ENCODE measurements at regions not wholly inside any gene's neighbourhood (a gene's known extent, or its start where the extent isn't known, plus 50 kb on each side); places are given as distances from the start of the nearest gene placed in this dataset.

GRCh38 chr12:33690562-33690961 is 250.9 kb upstream of the SYT10 start:
- Mint-ChIP-seq H3K4me3 (no peak overlapping the region), H3K36me3 (no peaks in the 10 kb centered on the region), H3K27ac (no peak overlapping the region), H3K27me3 (no peaks in the 10 kb centered on the region), H3K4me1 (no peaks in the 10 kb centered on the region), H3K9me3 (peaks cover 0 to 6% (median 2%) of the 10 kb centered on the region in 8 donors)
- no peaks in the 10 kb centered on the region for H3K27me3 ChIP-seq (ENCODE audit: insufficient read depth, low read length)
- ChIA-PET CTCF (ENCODE audit: partially characterized antibody) (no interaction called here), POLR2A (ENCODE audit: partially characterized antibody) (no interaction called here)
- H3K4me1 ChIP-seq (ENCODE audit: insufficient read depth, low read length), result no peaks in the 10 kb centered on the region
- intact Hi-C loops (cut with micrococcal nuclease), result no loop called here
- no peak overlapping the region for H3K27ac ChIP-seq (ENCODE audit: low read depth, low read length)
- no peaks in the 10 kb centered on the region for H3K9me3 ChIP-seq (ENCODE audit: control insufficient read depth in 1 of 2, low read length in 2 of 2)
- no peak overlapping the region for H3K4me3 ChIP-seq (ENCODE audit: low read length in 2 of 2)
- no peaks in the 10 kb centered on the region for H3K36me3 ChIP-seq (ENCODE audit: insufficient read depth, low read length)
- no peak for DNase-seq

- H3K27ac Mint-ChIP-seq, result no peak overlapping the region
- DNase-seq, result no peak
- H3K4me3 Mint-ChIP-seq, result no peak overlapping the region
- H3K36me3 Mint-ChIP-seq, result no peaks in the 10 kb centered on the region
- intact Hi-C loops (cut with micrococcal nuclease), result no loop called here
- H3K4me3 ChIP-seq (ENCODE audit: low read length in 2 of 2), result no peak overlapping the region
- H3K9me3 Mint-ChIP-seq, result peaks cover 0 to 9% (median under 1%) of the 10 kb centered on the region in 8 donors
- no peaks in the 10 kb centered on the region for H3K4me1 ChIP-seq (ENCODE audit: insufficient read depth, low read length)
- H3K4me1 Mint-ChIP-seq, result no peaks in the 10 kb centered on the region
- no peaks in the 10 kb centered on the region for H3K27me3 ChIP-seq (ENCODE audit: insufficient read depth, low read length)
- no peaks in the 10 kb centered on the region for H3K27me3 Mint-ChIP-seq
- ChIA-PET CTCF (ENCODE audit: partially characterized antibody) (no interaction called here), POLR2A (ENCODE audit: partially characterized antibody) (no interaction called here)
- H3K27ac ChIP-seq (ENCODE audit: low read depth, low read length), result no peak overlapping the region
- H3K9me3 ChIP-seq (ENCODE audit: control insufficient read depth in 1 of 2, low read length in 2 of 2), result no peaks in the 10 kb centered on the region
- no peaks in the 10 kb centered on the region for H3K36me3 ChIP-seq (ENCODE audit: insufficient read depth, low read length)
Measured at GRCh38 chr12:33703221-33703620, 263.6 kb upstream of the SYT10 start.

- H3K9me3 ChIP-seq (ENCODE audit: control insufficient read depth in 1 of 2, low read length in 2 of 2), result no peaks in the 10 kb centered on the region
- H3K4me3 Mint-ChIP-seq, result no peak overlapping the region
- no peaks in the 10 kb centered on the region for H3K27me3 ChIP-seq (ENCODE audit: insufficient read depth, low read length)
- H3K27ac Mint-ChIP-seq, result no peak overlapping the region
- no peak overlapping the region for H3K27ac ChIP-seq (ENCODE audit: low read depth, low read length)
- ChIA-PET CTCF (ENCODE audit: partially characterized antibody) (no interaction called here), POLR2A (ENCODE audit: partially characterized antibody) (no interaction called here)
- no peaks in the 10 kb centered on the region for H3K36me3 Mint-ChIP-seq
- no peak for DNase-seq
- no peaks in the 10 kb centered on the region for H3K4me1 ChIP-seq (ENCODE audit: insufficient read depth, low read length)
- no peaks in the 10 kb centered on the region for H3K4me1 Mint-ChIP-seq
- no peaks in the 10 kb centered on the region for H3K27me3 Mint-ChIP-seq
- H3K4me3 ChIP-seq (ENCODE audit: low read length in 2 of 2), result no peak overlapping the region
- no peaks in the 10 kb centered on the region for H3K36me3 ChIP-seq (ENCODE audit: insufficient read depth, low read length)
- H3K9me3 Mint-ChIP-seq, result peaks cover 0 to 4% (median 0%) of the 10 kb centered on the region in 8 donors
- intact Hi-C loops (cut with micrococcal nuclease), result no loop called here
Measured at GRCh38 chr12:33706927-33707326, 267.3 kb upstream of the SYT10 start.

GRCh38 chr12:33708935-33709334 is 269.3 kb upstream of the SYT10 start:
- H3K27ac Mint-ChIP-seq, result no peak overlapping the region
- H3K36me3 ChIP-seq (ENCODE audit: insufficient read depth, low read length), result no peaks in the 10 kb centered on the region
- no peak for DNase-seq
- ChIA-PET CTCF (ENCODE audit: partially characterized antibody) (no interaction called here), POLR2A (ENCODE audit: partially characterized antibody) (no interaction called here)
- no peaks in the 10 kb centered on the region for H3K4me1 ChIP-seq (ENCODE audit: insufficient read depth, low read length)
- H3K9me3 ChIP-seq (ENCODE audit: control insufficient read depth in 1 of 2, low read length in 2 of 2), result no peaks in the 10 kb centered on the region
- no peak overlapping the region for H3K27ac ChIP-seq (ENCODE audit: low read depth, low read length)
- no peaks in the 10 kb centered on the region for H3K27me3 Mint-ChIP-seq
- H3K4me3 Mint-ChIP-seq, result no peak overlapping the region
- no peaks in the 10 kb centered on the region for H3K36me3 Mint-ChIP-seq
- intact Hi-C loops (cut with micrococcal nuclease), result no loop called here
- no peaks in the 10 kb centered on the region for H3K4me1 Mint-ChIP-seq
- H3K9me3 Mint-ChIP-seq, result peaks cover 0 to 4% (median 2%) of the 10 kb centered on the region in 8 donors
- no peak overlapping the region for H3K4me3 ChIP-seq (ENCODE audit: low read length in 2 of 2)
- no peaks in the 10 kb centered on the region for H3K27me3 ChIP-seq (ENCODE audit: insufficient read depth, low read length)

GRCh38 chr12:33710548-33710947 is 270.9 kb upstream of the SYT10 start:
- ChIA-PET CTCF (ENCODE audit: partially characterized antibody) (no interaction called here), POLR2A (ENCODE audit: partially characterized antibody) (no interaction called here)
- Mint-ChIP-seq H3K9me3 (peaks cover 0 to 5% (median 2%) of the 10 kb centered on the region in 8 donors), H3K27me3 (no peaks in the 10 kb centered on the region), H3K36me3 (no peaks in the 10 kb centered on the region), H3K27ac (no peak overlapping the region), H3K4me1 (no peaks in the 10 kb centered on the region), H3K4me3 (no peak overlapping the region)
- no peak overlapping the region for H3K27ac ChIP-seq (ENCODE audit: low read depth, low read length)
- no peaks in the 10 kb centered on the region for H3K4me1 ChIP-seq (ENCODE audit: insufficient read depth, low read length)
- no peaks in the 10 kb centered on the region for H3K36me3 ChIP-seq (ENCODE audit: insufficient read depth, low read length)
- DNase-seq, result no peak
- H3K27me3 ChIP-seq (ENCODE audit: insufficient read depth, low read length), result no peaks in the 10 kb centered on the region
- no peaks in the 10 kb centered on the region for H3K9me3 ChIP-seq (ENCODE audit: control insufficient read depth in 1 of 2, low read length in 2 of 2)
- intact Hi-C loops (cut with micrococcal nuclease), result no loop called here
- no peak overlapping the region for H3K4me3 ChIP-seq (ENCODE audit: low read length in 2 of 2)

GRCh38 chr12:33718631-33719030 is 279.0 kb upstream of the SYT10 start:
- H3K36me3 Mint-ChIP-seq, result no peaks in the 10 kb centered on the region
- intact Hi-C loops (cut with micrococcal nuclease), result no loop called here
- CTCF ChIA-PET (ENCODE audit: partially characterized antibody), result no interaction called here

GRCh38 chr12:33721561-33721960 is 281.9 kb upstream of the SYT10 start:
- ChIA-PET POLR2A (ENCODE audit: partially characterized antibody) (no interaction called here), CTCF (ENCODE audit: partially characterized antibody) (no interaction called here)

More at GRCh38 chr12:33718631-33719030, 279.0 kb upstream of the SYT10 start:
- POLR2A ChIA-PET (ENCODE audit: partially characterized antibody), result no interaction called here
- Histone ChIP-seq H3K9me3 (ENCODE audit: control insufficient read depth in 1 of 2, low read length in 2 of 2) (no peaks in the 10 kb centered on the region), H3K4me3 (ENCODE audit: low read length in 2 of 2) (no peak overlapping the region), H3K36me3 (ENCODE audit: insufficient read depth, low read length) (no peaks in the 10 kb centered on the region), H3K4me1 (ENCODE audit: insufficient read depth, low read length) (no peaks in the 10 kb centered on the region), H3K27ac (ENCODE audit: low read depth, low read length) (no peak overlapping the region), H3K27me3 (ENCODE audit: insufficient read depth, low read length) (no peaks in the 10 kb centered on the region)
- Mint-ChIP-seq H3K9me3 (peaks cover 0 to 7% (median 3%) of the 10 kb centered on the region in 8 donors), H3K27me3 (no peaks in the 10 kb centered on the region), H3K27ac (no peak overlapping the region), H3K4me1 (no peaks in the 10 kb centered on the region), H3K4me3 (peak overlapping the region in 1 of 8 donors; percentile 41)
- DNase-seq, result no peak

GRCh38 chr12:33724867-33725266 is 285.2 kb upstream of the SYT10 start:
- H3K36me3 Mint-ChIP-seq, result no peaks in the 10 kb centered on the region
- H3K9me3 Mint-ChIP-seq, result peaks cover 2 to 23% (median 7%) of the 10 kb centered on the region in 8 donors
- ChIA-PET POLR2A (ENCODE audit: partially characterized antibody) (no interaction called here), CTCF (ENCODE audit: partially characterized antibody) (no interaction called here)
- H3K4me1 Mint-ChIP-seq, result no peaks in the 10 kb centered on the region
- H3K4me3 ChIP-seq (ENCODE audit: low read length in 2 of 2), result no peak overlapping the region
- DNase-seq, result no peak
- no peak overlapping the region for H3K4me3 Mint-ChIP-seq
- no peaks in the 10 kb centered on the region for H3K27me3 ChIP-seq (ENCODE audit: insufficient read depth, low read length)
- intact Hi-C loops (cut with micrococcal nuclease), result no loop called here
- H3K27ac Mint-ChIP-seq, result no peak overlapping the region
- no peaks in the 10 kb centered on the region for H3K4me1 ChIP-seq (ENCODE audit: insufficient read depth, low read length)
- no peak overlapping the region for H3K27ac ChIP-seq (ENCODE audit: low read depth, low read length)
- H3K9me3 ChIP-seq (ENCODE audit: control insufficient read depth in 1 of 2, low read length in 2 of 2), result no peaks in the 10 kb centered on the region
- H3K36me3 ChIP-seq (ENCODE audit: insufficient read depth, low read length), result no peaks in the 10 kb centered on the region
- H3K27me3 Mint-ChIP-seq, result no peaks in the 10 kb centered on the region

More at GRCh38 chr12:33721561-33721960, 281.9 kb upstream of the SYT10 start:
- H3K9me3 ChIP-seq (ENCODE audit: control insufficient read depth in 1 of 2, low read length in 2 of 2), result no peaks in the 10 kb centered on the region
- no peak overlapping the region for H3K4me3 ChIP-seq (ENCODE audit: low read length in 2 of 2)
- H3K27me3 Mint-ChIP-seq, result no peaks in the 10 kb centered on the region
- no peak overlapping the region for H3K4me3 Mint-ChIP-seq
- no peaks in the 10 kb centered on the region for H3K4me1 ChIP-seq (ENCODE audit: insufficient read depth, low read length)
- H3K36me3 ChIP-seq (ENCODE audit: insufficient read depth, low read length), result no peaks in the 10 kb centered on the region
- no peak overlapping the region for H3K27ac Mint-ChIP-seq
- no peaks in the 10 kb centered on the region for H3K36me3 Mint-ChIP-seq
- no peak for DNase-seq
- intact Hi-C loops (cut with micrococcal nuclease), result no loop called here
- peaks cover 0 to 16% (median 3%) of the 10 kb centered on the region in 8 donors for H3K9me3 Mint-ChIP-seq
- H3K27me3 ChIP-seq (ENCODE audit: insufficient read depth, low read length), result no peaks in the 10 kb centered on the region
- no peaks in the 10 kb centered on the region for H3K4me1 Mint-ChIP-seq
- H3K27ac ChIP-seq (ENCODE audit: low read depth, low read length), result no peak overlapping the region
